ENCODE measurements at regions not wholly inside any gene's neighbourhood (a gene's known extent, or its start where the extent isn't known, plus 50 kb on each side); places are given as distances from the start of the nearest gene placed in this dataset.
A peak's percentile ranks its signal among the peaks of the same experiment; 100 is the strongest.
"Not testable (repeated sequence)": the region's sequence is repeated elsewhere in the genome, so short reads cannot be mapped to it uniquely, and the experiment has no call there.

- no peak for DNase-seq
These were observed 52.2 kb upstream of the C10orf90 start for GRCh38 chr10:126722726-126723125.

DNA sequence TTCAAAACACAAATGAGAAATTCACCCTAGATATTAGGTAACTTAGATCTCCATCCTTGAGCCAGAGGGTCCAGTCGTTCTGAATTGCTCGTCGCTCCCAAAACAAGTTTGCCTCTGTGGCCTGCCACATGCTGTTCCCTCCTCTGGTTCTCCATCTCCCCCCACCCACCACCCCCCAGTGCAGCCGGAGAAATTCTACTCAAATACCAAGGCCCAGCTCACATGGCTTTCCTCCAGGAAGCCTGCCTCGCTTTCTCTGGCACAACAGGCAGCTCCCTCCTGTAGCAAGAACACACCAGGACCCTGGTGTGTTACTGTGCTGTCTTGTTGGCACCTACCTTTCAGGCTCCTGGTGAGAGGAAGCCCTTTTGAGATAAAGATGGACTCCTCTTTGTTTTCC, 52.7 kb upstream of the C10orf90 start:
- no peak for DNase-seq

GRCh38 chr10:126729314-126729870, 58.9 kb upstream of the C10orf90 start:
- no peak for DNase-seq

DNA sequence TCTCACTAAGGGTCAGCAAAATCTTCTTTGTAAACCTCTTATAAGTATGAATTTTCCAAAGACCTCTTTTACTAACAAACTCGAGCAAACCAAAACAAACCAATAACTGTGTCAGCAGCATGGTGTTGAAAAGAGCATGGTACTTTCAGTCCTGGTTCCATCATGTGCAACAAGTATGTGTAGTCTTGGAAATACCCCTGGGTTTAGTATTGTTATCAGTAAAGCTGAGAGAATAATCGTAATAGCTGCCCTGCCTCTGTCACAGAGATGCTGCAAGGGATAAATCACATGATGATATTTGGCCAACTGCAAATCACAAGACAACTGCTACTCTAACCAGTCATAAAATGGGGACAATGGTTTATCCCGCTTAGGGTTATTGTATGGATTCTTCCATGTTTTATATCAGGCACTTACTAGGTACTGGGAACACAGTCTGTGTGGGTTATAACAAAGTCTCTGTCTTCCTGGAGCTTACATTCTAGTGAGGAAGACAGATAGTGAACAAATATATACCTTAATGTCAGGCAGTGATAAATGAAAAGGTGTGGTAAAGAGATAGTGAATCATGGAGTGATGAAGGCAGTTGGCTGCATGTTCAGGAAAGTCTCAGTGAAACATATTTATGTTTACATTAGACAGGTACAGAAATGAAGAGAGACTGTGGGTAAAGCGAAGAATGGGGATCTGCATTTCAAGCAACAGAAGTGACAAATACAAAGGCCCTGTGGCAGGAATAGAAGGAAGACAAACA, 60.5 kb upstream of the C10orf90 start:
- DNase-seq = no peak

- no peak for DNase-seq
These were observed 61.1 kb upstream of the C10orf90 start for GRCh38 chr10:126731610-126731990.

DNA sequence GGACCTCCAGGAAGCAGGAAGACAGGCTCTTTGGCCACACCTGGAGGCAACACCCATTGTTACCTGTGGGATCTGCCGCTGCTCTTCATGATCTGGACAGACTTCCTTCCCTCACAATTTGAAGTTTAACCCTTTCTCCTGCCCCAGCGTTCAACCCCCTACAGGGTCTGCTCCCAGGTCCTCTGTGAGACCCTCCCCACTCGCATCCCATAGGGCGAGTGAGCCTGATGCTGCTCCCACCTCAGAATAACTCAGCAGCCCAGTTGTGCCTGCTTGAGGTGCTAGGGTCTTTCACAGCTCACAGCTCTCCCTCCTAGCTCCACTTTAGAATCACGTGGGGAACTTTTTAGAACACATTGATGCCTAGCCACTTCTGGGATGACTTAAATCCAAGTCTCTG, 61.8 kb upstream of the C10orf90 start:
- DNase-seq = no peak

DNA sequence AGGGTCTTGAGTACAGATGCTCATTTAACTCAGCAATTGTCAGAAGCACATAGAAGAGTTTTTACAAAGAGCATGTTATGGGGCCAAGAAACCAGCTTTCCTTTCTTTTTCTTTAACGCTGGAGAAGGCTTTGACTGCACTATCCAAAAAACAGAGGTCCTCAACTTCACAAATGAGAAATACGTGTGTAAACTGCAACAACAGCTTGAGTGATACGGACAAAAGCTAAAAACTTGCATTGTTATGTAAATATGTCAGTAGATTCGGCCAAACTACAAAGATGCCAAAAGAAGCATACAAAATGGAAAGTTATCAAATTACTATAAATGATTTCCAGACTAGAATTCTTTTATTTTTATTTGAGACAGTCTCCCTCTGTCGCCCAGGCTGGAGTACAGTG, 62.4 kb upstream of the C10orf90 start:
- no peak for DNase-seq

- DNase-seq = no peak
These were observed 63.5 kb upstream of the C10orf90 start for GRCh38 chr10:126734015-126734414.

GRCh38 chr10:126734967-126735366, 64.5 kb upstream of the C10orf90 start:
- DNase-seq = no peak

- no peak for DNase-seq
These were observed 65.6 kb upstream of the C10orf90 start for GRCh38 chr10:126736142-126736541.

DNA sequence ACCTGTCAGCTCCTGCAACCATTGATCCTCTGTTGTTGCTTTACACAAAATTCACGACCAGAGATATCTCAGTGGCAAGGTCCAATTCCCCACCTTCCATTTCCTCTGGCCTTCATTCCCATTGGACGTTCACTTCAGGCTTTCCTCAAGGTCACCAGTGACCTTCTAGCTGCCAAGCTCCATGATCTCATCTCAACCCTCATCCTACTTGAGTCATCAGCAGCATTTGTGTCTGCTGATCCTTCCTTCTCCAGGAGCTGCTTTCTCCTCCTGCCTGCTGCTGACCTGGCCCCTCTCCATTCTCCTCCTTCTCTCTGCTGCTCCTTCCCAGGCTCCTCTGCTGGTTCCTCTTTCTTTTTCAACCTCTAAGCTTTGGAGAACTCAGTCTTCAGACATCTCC, 66.2 kb upstream of the C10orf90 start:
- DNase-seq = no peak

DNA sequence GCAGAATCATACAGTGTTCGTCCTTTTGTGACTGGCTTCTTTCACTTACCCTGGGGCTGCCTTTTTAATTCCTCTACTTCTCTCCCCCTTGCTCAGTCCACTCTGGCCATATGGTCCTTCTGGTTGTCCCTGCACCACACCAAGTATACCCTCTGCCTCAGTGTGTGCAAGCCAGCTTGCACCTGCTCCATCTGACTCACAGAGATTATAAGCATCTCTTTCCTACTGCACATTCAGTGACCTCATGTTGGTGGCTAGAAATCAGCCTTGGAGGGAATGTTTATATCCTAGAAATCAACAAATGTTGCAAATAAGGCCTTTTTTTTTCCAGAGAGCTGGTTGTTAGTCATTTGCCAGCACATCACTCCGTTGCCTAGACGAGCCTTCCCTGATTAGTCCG, 67.5 kb upstream of the C10orf90 start:
- no peak for DNase-seq

- no peak for DNase-seq
These were observed 74.1 kb upstream of the C10orf90 start for GRCh38 chr10:126744571-126744970.

GRCh38 chr10:126749015-126749655, 78.6 kb upstream of the C10orf90 start:
- peak; percentile 51 for DNase-seq

DNA sequence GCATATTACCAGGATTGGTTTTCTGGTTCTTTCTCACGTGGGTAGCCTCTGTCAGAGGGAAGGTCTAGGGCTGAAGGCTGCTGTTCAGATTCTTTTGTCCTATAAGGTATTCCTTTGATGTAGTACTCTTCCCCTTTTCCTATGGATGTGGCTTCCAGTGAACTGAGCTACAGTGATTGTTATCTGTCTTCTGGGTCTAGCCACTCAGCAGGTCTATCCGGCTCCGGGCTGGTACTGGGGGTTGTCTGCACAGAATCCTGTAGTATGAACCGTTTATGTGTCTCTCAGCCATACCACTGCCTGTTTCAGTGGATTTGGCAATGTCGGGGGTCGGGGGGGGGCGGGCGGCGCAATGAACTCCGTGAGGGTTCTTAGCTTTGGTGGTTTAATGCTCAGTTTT, 84.5 kb upstream of the C10orf90 start:
- DNase-seq = no peak

DNA sequence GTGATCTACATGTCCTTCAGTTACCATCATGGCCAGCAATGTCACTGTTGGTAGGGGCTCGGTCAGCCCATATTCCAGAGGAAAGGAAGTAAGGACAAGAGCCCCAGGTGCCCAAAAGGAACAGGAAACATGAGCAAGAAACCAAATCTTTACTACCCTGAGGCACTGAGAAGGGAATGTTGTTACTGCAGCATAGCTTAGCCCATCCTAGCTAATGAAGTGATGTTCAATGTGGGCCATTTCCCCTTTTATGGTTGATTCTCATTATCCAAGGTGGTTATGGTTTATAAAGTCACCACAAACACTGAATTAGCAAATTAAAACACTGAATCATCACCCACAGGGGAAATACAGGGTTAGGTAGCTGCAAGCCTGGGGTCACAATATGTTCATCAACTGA, 88.4 kb upstream of the C10orf90 start:
- DNase-seq = no peak

GRCh38 chr10:126759531-126759930, 89.0 kb upstream of the C10orf90 start:
- peak; percentile 7 for DNase-seq

DNA sequence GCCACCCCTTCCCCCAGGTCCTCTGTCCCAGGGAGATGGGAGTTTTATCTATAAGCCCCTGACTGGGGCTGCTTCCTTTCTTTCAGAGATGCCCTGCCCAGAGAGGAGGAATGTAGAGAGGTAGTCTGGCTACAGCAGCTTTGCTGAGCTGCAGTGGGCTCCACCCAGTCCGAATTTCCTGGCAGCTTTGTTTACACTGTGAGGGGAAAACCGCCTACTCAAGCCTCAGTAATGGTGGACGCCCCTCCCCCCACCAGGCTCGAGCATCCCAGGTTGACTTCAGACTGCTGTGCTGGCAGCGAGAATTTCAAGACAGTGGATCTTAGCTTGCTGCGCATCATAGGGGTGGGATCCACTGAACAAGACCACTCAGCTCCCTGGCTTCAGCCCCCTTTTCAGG, 96.2 kb upstream of the C10orf90 start:
- not testable (repeated sequence) for DNase-seq

DNA sequence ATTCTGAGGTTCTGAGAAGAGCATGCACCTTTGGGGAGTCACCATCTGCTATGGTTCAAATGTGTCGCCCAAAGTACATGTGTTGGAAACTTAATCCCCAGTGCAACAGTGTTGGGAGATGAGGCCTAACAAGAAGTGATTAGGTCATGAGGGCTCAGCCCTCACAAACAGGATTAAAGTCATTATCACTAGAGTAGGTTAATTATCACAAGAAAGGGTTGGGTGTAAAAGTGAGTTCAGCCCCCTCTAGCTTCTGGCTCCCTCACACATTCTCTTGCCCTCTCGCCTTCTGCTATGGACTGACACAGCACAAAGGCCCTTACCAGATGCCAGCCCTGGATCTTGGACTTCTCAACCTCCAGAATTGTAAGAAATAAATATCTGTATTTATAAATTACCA, 100.3 kb upstream of the C10orf90 start:
- no peak for DNase-seq

DNA sequence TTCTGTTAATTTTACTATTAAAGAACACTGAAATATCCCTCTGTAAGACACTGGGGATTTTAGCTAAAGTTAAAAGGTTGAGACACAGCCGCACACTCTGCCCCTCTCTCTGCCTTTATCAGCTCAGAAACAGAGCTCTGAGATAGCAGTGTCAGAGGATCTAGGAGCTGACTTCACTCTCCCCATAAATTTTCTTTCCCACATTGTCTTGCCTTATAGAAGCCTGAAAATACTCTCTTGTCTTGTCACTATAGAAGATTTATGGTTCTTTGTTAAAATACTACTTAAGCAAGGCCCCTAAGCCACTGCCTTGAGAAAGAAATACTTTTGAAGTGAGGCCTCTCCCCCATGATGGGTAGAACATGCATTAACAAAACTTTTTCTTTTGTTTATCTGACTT, 105.7 kb upstream of the C10orf90 start:
- no peak for DNase-seq

GRCh38 chr10:126777714-126778113, 107.2 kb upstream of the C10orf90 start:
- DNase-seq = no peak

DNA sequence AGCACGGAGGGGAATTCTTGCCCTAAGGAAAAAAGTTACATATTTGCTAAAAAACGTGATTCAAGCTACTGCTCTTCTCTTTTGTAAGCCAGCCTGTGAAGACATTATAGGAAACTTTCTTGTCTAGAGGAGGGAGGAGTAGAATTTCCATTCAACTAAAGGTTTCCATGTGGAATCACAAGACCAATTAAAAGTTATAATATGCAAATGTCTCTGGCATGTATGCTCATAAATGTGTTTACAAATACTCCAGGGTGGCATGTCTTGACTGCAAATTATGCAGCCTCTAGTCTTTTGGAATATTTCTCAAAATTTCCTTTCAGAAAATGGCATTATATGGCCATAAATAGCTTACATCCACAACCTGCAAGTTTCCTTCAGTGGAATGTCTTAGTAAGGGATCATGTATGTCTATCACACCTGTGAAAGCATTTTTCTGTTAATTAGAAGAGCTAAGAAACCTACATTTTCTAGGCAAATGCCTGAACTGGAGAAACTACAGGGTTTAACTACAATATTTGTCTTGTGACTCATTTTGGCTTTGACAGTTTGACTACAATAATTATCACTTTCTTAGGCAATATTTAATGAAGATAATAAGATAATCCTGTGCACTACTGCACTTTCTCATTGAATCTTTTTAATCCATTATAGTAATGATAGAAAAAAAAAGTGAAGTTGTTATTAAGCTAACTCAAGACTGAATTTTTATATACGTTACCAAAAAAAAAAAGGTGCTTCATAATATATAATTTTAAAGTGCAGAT, 111.1 kb upstream of the C10orf90 start:
- no peak for DNase-seq

GRCh38 chr10:126783806-126784557, 113.5 kb upstream of the C10orf90 start:
- no peak for DNase-seq
